GM21390 (cell line): ENCODE measurements at regions not wholly inside any gene's neighbourhood (a gene's known extent, or its start where the extent isn't known, plus 50 kb on each side); places are given as distances from the start of the nearest gene placed in this dataset.

Source experiments
- ATAC-seq: cut with Tn5 transposase; IDR thresholded peaks from one replicate; pipeline ENCODE4 v1.9.1; 2021; ENCODE audit not compliant: unreplicated experiment

DNA sequence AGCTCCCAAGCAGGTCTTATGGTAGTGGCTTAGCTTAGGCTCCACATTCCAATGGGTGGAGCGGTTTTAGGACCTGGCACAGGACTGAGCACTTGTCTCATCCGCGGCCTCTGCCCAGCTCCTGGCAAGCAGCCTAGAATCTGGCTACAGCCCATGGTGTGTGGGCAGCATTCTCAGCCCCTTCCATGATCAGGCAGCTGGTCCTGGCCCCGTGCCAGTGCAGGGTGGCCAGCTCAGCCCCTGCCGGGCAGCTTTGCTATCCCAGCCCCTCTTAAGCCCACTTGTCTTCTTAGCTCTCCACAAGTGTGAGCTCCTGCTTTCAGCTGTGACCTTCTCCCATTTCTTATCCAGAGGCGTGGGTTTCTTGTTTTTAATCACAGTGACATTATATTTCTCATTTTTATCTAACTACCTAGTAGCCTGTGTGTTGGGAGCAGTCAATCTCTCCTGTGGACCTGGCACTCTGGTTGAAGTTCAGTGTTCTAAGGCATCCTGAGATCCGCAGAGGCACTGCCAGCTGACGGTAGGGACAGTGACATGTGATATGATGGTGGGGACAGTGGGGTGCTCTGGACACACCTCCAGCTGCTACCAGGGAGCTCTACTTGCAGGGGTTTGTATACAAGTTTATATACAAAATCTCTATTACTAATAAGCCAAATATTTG is 84.5 kb upstream of the PRNP start:
- ATAC-seq, result no peak

DNA sequence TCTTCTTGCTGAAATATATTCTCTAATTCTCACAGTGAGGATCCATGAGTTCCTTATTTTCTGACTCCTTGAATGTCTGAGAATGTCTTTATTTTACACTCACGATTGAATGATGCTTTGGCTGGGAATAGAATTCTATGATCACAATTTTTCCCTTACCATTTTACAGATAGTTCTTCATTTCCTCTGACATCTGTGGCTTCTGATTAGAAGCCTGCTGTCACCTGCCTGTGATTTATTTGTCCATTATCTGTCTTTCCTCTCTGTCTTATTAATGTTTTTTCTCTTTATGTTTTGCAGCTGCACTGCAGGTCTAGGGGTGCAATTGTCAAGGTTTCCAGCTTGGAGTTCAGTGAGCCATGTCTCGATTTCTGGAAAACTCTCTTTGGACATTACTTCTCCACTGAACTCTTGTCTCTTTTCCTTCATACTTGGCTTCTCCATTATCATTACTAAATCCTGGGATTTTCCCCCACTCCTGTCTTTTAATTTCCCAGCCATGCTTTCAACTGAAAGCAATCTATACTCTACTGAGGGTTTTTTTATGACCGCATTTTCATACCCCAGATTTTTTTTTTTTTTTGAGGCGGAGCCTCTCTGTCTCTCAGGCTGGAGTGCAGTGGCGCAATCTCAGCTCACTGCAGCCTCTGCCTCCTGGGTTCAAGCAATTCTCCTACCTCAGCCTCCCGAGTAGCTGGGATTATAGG is 85.8 kb upstream of the PRNP start:
- ATAC-seq, result no peak

GRCh38 chr20:4597215-4597614 is 89.0 kb upstream of the PRNP start:
- no peak for ATAC-seq

DNA sequence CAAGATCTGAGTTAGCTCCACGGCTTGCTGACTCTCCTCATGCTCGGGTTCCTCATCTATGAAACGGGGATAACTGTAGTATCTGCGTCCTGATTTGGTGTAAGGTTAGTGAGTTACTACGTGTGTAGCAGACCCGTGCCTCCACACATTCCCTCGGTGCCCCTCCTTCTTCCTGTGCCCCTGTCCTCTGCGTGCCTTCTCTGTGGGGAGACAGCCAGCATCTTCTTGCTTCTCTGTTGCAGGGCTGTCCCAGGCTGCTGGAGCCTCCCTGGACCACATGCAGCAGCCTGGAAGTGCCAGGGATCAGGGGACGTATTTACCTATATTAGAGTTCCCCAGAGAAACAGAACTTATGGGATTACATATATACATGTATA is 93.1 kb upstream of the PRNP start:
- ATAC-seq, result no peak

DNA sequence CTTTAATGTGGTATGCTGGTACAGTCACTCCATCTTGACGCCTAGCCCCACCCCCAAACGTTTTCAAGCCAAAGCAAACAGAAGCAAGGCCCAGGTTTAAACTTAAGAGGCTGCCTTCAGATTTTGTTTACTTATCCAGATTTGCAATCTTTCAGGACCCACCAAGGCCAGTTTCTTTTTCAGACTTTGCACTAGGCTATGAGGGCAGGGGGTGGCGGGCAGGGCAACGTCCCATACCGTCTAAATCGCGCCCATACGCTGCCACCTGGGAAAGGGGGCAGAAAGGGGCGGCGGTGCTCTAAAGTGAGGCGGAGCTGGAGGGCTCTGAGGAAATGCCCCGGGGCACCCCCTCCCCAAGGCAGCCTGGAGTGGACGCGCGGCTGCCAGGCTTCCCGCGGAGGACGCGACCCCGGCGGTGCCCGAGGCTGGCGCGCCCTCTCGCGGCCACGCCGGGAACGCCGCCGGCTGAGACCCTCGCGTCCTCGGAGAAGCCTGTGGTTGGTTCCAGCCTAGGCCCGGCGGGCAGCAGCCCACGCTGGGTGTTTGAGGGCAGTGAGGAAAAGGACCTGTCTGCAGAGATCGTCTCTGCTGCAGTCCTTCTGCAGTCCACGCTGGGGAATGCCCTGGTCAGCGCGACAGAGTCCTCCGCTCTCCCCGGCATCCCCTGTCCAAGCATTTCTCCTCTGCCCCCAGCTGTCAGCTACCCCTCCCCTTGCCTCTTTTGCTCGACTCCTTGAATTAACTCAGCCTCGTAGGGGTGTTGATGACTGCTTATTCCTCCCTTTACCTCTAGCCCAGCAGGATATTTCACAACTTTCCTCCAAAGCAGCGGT is 93.7 kb upstream of the PRNP start:
- no peak for ATAC-seq

DNA sequence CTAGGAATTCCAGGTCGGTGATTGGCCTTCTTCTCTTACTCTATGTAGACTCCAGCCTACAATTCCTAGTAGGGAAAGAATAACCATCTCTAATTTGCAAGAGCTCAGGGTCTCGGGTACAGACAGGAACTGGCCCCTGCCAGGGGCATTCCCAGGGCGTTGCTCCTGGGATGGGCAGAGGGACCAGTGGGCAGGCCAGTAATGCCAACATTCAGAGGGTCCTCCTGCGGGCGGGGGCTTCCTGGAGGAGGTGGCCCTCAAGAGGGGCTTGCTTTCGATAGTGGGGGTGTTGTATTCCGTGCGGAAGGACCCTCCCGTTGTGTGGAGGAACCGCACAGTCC is 94.3 kb upstream of the PRNP start:
- ATAC-seq, result no peak

GRCh38 chr20:4585758-4586157 is 100.5 kb upstream of the PRNP start:
- no peak for ATAC-seq

DNA sequence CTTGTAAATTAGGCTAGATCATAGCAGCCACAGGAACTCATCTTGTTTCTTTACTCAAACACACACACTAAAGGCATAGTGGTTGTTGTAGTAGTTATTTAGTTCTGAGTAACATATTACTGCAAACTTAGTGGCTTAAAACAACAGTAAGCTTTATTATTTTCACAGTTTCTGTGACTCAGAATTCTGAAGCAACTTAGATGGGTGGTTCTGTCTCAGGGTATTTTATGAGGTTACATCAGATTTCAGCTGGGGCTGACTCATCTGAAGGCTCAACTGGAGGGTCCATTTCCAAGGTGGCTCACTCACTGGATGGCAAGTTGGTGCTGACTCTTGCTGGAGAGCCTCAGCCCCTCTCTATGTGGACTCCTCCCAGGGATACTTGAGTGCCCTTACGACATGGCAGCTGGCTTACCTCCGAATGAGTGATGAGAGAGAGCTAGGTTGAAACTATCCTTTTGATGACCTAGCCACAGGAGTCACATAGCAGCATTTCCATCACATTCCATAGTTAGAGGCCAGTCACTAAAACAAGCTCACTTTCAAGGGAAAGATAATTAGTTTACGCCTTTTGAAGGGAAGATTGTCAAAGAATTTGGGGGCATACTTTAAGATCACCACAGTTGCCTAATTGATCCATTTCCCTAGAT is 101.0 kb upstream of the PRNP start:
- no peak for ATAC-seq

- no peak for ATAC-seq
These were observed 101.7 kb upstream of the PRNP start for GRCh38 chr20:4584510-4584909.

DNA sequence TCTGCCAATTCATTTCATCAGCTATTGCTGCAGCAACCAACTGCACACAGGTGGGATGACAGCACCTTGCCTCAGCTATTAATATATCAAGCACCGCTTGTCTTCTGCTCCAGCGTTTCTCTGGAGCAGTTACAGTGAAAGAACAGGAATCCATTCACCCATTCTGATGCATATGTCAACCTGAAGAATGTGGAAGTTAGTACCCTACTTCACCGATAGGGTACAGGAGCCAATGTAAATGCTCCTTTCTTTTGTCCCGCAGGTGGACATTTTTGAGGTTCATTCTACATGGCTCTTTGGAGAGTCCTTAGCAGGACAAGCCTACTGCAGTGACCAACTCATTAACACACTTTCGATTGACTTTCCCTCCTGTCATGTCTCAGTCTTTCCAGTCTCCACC is 104.4 kb upstream of the PRNP start:
- no peak for ATAC-seq

DNA sequence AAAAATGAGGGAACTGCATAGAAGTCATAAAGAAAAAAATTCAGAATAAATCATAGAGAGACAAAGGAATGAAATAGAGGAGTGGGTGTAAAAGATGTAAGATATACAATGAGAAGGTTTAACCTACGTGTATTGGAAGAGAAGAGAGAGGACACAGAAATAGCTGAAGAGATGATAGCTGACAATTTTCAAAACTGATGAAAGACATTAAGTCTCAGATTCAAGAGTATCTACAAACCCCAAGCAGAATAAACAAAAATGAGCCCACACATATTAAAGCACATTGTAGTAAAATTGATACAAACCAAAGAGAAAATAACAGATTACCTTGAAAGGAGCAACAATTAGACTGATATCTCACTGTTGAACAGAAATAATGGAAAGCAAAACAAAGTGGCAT is 107.9 kb upstream of the PRNP start:
- ATAC-seq, result no peak

- ATAC-seq, result no peak
These were observed 111.9 kb upstream of the PRNP start for GRCh38 chr20:4574356-4574690.

- no peak for ATAC-seq
These were observed 112.5 kb upstream of the PRNP start for GRCh38 chr20:4573564-4574355.

- no peak for ATAC-seq
These were observed 114.3 kb upstream of the PRNP start for GRCh38 chr20:4571759-4572531.

- no peak for ATAC-seq
These were observed 116.4 kb upstream of the PRNP start for GRCh38 chr20:4569865-4570264.

DNA sequence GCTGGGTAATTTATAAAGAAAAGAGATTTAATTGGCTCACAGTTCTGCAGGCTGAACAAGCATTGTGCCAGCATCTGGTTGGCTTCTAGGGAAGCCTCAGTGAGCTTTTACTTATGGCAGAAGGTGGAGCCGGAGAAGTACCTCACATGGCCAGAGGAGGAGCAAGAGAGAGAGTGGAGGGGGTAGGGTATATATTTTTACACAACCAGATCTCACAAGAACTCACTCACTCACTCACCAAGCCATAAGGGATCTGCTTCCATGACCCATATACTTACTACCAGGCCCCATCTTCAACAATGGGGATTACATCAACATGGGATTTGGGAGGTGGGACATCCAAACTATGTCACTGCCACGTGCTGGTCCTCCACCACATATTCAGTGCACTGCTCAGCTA is 117.2 kb upstream of the PRNP start:
- ATAC-seq, result no peak

GRCh38 chr20:4568361-4568959 is 117.8 kb upstream of the PRNP start:
- no peak for ATAC-seq

DNA sequence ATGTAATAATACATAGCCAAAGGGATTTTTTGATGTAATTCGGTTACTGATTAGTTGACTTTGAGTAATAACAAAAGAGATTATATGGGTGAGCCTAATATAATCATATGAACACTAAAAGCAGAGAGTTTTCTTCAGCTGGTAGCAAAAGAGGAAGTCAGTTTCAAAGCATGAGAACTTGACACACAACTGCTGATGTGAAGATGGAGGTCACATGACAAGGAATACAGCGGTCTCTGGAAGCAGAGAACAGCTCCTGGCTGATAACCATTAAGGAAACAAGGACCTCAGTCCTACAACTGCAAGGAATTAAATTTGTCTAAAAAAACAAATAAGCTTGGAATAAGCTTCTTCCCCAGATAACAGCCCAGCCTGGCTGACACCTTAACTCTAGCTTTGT is 119.1 kb upstream of the PRNP start:
- no peak for ATAC-seq

DNA sequence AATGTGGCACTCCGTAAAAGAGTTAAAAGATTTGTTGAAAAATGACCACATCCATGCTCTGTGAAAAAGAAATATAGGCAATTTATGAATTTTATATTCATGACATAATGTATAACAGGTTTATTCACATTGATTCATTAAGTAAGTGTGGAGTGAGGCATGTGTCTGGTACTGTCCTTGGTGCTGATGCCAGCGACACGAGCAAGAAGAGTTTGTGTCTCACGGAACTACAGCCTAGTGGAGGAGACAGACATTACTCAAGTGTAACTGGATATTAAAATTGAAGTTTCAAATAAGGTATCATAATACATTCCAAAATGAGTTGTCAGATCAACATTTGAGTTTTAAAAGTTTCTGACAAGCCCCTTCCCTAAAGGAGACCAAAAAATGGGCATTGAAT is 122.7 kb upstream of the PRNP start:
- ATAC-seq, result no peak

DNA sequence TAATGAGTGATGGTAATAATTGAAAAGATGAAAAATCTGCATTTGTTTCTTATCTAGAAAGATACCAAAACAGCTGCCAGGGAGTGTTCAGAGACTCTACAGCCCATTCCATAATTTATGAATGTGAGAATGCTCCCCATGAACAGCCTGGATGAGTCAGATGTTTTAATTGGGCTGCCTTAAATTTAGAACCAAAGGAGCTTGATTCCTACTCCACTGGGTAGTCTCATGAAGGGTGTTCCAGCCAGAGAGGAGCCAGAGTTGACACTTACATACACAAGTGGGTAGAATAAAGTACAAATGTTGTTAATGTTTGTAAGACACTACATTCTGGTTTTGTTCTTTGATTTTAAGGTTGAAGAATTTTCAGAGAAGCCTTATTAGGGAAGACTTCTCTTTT is 123.2 kb upstream of the PRNP start:
- ATAC-seq, result no peak
